GM23248 (cell line): ENCODE measurements at regions not wholly inside any gene's neighbourhood (a gene's known extent, or its start where the extent isn't known, plus 50 kb on each side); places are given as distances from the start of the nearest gene placed in this dataset.
"Not testable (repeated sequence)": the region's sequence is repeated elsewhere in the genome, so short reads cannot be mapped to it uniquely, and the experiment has no call there.

Experiments used
- DNase-seq: peaks from one replicate; pipeline ENCODE4 v3.0.0-alpha.2; 2015
- H2AFZ ChIP-seq: fragments of 200-600 bp; sonication (generic); 2 replicates; pipeline ENCODE4 v1.6.1; 2016; ENCODE audit warnings: antibody characterized with exemption
- H3F3A ChIP-seq: fragments of 200-600 bp; sonication (generic); 2 replicates; pipeline ENCODE4 v1.6.1; 2016; ENCODE audit warnings: mild to moderate bottlenecking, antibody characterized with exemption, mixed run types; ENCODE audit not compliant: insufficient read depth
- H3K27ac ChIP-seq: fragments of 200-600 bp; sonication (generic); 2 replicates; pipeline ENCODE4 v1.5.1; 2016; ENCODE audit warnings: mild to moderate bottlenecking
- H3K27me3 ChIP-seq: fragments of 200-600 bp; sonication (generic); replicated peaks from 2 replicates; pipeline ENCODE4 v1.6.1; 2016; ENCODE audit warnings: mild to moderate bottlenecking; ENCODE audit not compliant: insufficient read depth
- H3K36me3 ChIP-seq: fragments of 200-600 bp; sonication (generic); 2 replicates; pipeline ENCODE4 v1.6.1; 2016; ENCODE audit warnings: low read depth, mild to moderate bottlenecking
- H3K4me1 ChIP-seq: fragments of 200-600 bp; sonication (generic); 2 replicates; pipeline ENCODE4 v1.6.1; 2016; ENCODE audit warnings: mild to moderate bottlenecking; ENCODE audit not compliant: insufficient read depth
- H3K4me2 ChIP-seq: fragments of 200-600 bp; sonication (generic); one replicate; pipeline ENCODE4 v1.6.1; 2016; ENCODE audit warnings: mild to moderate bottlenecking; ENCODE audit not compliant: unreplicated experiment
- H3K4me3 ChIP-seq: fragments of 200-600 bp; sonication (generic); 2 replicates; pipeline ENCODE4 v1.5.1; 2016; ENCODE audit warnings: mild to moderate bottlenecking
- H3K79me2 ChIP-seq: fragments of 200-600 bp; sonication (generic); 2 replicates; pipeline ENCODE4 v1.6.1; 2016; ENCODE audit warnings: mild to moderate bottlenecking; ENCODE audit not compliant: insufficient read depth
- H3K9ac ChIP-seq: fragments of 200-600 bp; sonication (generic); 2 replicates; pipeline ENCODE4 v1.6.1; 2016; ENCODE audit warnings: mild to moderate bottlenecking
- H3K9me2 ChIP-seq: fragments of 200-600 bp; sonication (generic); 2 replicates; pipeline ENCODE4 v1.6.1; 2016; ENCODE audit warnings: mixed run types, mild to moderate bottlenecking, moderate library complexity; ENCODE audit not compliant: insufficient read depth
- H3K9me3 ChIP-seq: fragments of 200-600 bp; sonication (generic); one replicate; pipeline ENCODE4 v1.6.1; 2017; ENCODE audit warnings: low read depth
- H4K20me1 ChIP-seq: fragments of 200-600 bp; sonication (generic); 2 replicates; pipeline ENCODE4 v1.6.0; 2016; ENCODE audit not compliant: insufficient read depth
- WGBS, 2 experiments: methylation state at CpG; one replicate each; pipeline ENCODE4 v1.1.6; 2015 to 2017; ENCODE audit warnings: low lambda C conversion rate in 2 of 2, low coverage in 1 of 2; ENCODE audit errors: missing lambda C conversion rate in 2 of 2; 5-methylcytosine and 5-hydroxymethylcytosine counted together
- in situ Hi-C: fragments of 300-500 bp; cut with MboI; formaldehyde crosslinking; loops from 2 replicates; pipeline ENCODE4 v1.15.0; 2020

DNA sequence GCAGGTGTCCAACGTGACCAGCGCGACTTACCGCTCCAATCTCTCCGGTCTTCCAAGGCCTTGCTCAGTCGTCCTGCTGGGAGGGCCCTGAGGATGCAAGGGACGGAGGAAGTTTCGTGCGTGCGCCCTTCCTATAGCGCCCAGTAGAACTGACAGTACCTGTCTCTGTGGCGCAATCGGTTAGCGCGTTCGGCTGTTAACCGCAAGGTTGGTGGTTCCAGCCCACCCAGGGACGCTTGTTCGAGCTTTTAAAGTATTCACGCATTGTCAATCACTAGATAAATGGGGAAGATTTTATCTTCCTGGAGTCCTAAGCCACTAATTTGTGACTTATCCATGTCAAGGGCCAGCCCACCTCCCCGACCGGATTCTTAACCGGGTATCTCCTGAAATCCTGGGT is 141.1 kb upstream of the NOTCH2NLA start:
- H3K27me3 ChIP-seq, in situ Hi-C loops, H3K27ac ChIP-seq, H4K20me1 ChIP-seq, H3K4me1 ChIP-seq, H3K4me3 ChIP-seq, H3K36me3 ChIP-seq, H3K9ac ChIP-seq, H3K79me2 ChIP-seq, H3K9me3 ChIP-seq, H3F3A ChIP-seq, H3K9me2 ChIP-seq: not testable (repeated sequence)
- H2AFZ ChIP-seq: peak overlapping the region; percentile 69; the same call in 1 of the 2 replicates
- peak overlapping the region; percentile 28 for H3K4me2 ChIP-seq
- 26 to 30% methylated on average over 14 of the region's 23 CpGs for WGBS, 2 experiments
- DNase-seq: peak; percentile 51

DNA sequence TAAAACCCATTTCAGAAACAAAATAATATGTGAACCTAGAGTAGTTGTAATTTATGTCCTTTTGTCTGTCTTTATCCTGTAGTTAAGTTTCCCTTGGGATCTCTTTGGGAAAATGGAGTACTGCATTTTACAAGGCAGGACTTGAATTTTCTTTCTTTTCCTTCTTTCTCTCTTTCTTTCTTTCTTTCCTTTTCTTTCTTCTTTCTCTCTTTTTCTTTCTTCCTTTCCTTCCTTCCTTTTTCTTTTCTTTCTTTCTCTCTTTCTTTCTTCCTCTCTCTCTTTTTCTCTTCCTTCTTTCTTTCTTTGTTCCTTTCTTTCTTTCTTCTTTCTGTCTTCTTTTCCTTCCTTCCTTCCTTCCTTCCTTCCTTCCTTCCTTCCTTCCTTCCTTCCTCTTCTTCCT is 126.6 kb upstream of the NOTCH2NLA start:
- in situ Hi-C loops, H2AFZ ChIP-seq, H3K9me2 ChIP-seq, DNase-seq, H3K27me3 ChIP-seq, H3K36me3 ChIP-seq, H3K4me1 ChIP-seq, H3K4me2 ChIP-seq, H3K4me3 ChIP-seq, H3K9me3 ChIP-seq, H3K79me2 ChIP-seq, H4K20me1 ChIP-seq, H3F3A ChIP-seq, H3K9ac ChIP-seq, H3K27ac ChIP-seq: not testable (repeated sequence)

DNA sequence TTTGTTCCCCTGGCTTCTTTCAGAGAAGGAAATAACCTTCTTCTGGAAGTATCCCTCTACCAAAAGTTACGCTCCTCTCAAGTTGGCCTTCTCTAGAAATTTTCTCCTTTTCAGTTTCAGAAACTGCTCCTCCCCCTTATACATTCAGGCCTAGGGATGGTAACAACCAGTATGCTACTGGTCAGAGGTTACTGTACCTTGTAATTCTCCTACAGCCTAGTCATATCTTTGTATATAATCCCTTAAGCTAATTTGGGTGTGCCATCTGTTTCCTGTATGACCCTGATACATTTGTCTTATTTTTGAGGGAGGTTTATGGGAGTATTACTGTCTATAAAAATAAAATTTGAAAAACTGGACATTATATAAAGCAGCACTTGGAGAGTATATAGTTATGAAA is 98.0 kb upstream of the NOTCH2NLA start:
- no CpG with 5 or more reads among the region's 1 CpG for WGBS, 2 experiments
- H3K27ac ChIP-seq, H3K36me3 ChIP-seq, DNase-seq, H4K20me1 ChIP-seq, H2AFZ ChIP-seq, H3K9me3 ChIP-seq, H3K9me2 ChIP-seq, H3K4me3 ChIP-seq, H3K4me1 ChIP-seq, H3K27me3 ChIP-seq, H3K79me2 ChIP-seq, H3K4me2 ChIP-seq, in situ Hi-C loops, H3F3A ChIP-seq, H3K9ac ChIP-seq: not testable (repeated sequence)

DNA sequence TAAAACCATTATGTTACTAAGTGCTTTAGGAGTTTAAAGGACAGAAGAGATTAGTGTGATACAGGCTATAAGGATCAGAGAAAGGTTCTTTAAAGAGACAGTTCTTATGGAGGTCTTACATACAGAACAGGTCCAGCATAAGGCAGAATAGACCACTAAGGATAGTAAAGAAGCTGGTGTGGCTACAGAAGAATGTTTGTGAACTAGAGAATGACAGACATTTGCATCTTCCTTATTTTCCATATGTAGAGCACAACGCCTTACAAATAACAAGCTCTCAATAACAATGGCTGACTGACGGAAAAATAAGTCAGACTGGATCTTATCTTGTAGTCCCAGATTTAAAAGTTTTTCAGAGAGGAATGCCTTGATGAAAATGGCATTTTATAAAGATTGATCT is 95.6 kb upstream of the NOTCH2NLA start:
- H3K79me2 ChIP-seq, H3K9me3 ChIP-seq, in situ Hi-C loops, H4K20me1 ChIP-seq, H2AFZ ChIP-seq, DNase-seq, H3K4me1 ChIP-seq, H3K27me3 ChIP-seq, H3K36me3 ChIP-seq, H3K4me2 ChIP-seq, H3K4me3 ChIP-seq, H3K9ac ChIP-seq, H3K9me2 ChIP-seq, H3K27ac ChIP-seq, H3F3A ChIP-seq: not testable (repeated sequence)
- 92 to 95% methylated on average over 2 of the region's 2 CpGs for WGBS, 2 experiments

DNA sequence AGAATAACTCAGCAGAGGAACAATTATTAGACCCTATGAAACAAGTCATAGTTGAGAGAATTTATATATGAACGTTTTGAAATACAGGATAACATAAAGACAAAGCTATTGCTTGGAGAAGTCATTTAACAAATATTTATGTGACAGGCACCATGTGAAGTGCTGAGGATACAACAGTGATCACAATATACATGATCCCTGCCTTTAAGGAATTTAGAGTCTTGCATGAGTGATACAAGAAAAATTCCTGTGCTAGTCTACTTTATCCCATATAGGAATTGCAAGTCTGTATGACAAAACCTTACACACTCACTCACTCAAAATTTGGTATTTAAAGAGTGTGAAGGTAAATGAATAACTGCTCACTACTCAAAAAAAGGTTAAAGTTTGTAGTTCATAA is 94.5 kb upstream of the NOTCH2NLA start:
- H3F3A ChIP-seq, DNase-seq, H4K20me1 ChIP-seq, H3K9me3 ChIP-seq, H3K4me1 ChIP-seq, H3K36me3 ChIP-seq, in situ Hi-C loops, H3K27me3 ChIP-seq, H3K9me2 ChIP-seq, H3K4me3 ChIP-seq, H3K4me2 ChIP-seq, H2AFZ ChIP-seq, H3K79me2 ChIP-seq: not testable (repeated sequence)
- Histone ChIP-seq H3K9ac (peak overlapping the region; percentile 62), H3K27ac (peak overlapping the region; percentile 80)
- 0% methylated on average over 1 of the region's 1 CpG for WGBS, 2 experiments

DNA sequence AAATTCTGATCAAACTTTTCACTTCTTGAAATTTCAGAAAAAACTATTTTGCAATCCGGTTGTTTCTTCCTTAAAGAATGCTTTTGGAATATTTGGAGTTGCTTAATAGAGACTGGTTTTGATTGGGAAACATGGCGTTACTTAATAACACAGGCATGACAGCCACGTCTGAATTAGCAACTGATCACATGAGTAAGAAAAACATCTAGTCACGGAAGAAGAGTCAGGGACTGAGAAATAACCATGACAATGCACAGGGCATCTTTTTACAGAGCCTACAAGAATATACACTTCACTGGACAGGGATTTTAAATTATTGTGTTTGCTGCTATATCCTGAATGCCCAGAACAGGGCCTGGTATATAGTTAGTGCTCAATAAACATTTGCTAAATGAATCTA is 94.1 kb upstream of the NOTCH2NLA start:
- H3K9me3 ChIP-seq, H3K27me3 ChIP-seq, in situ Hi-C loops, H3K4me3 ChIP-seq, H3K9me2 ChIP-seq, H3K4me1 ChIP-seq, H3F3A ChIP-seq, H3K36me3 ChIP-seq, H3K79me2 ChIP-seq, DNase-seq, H3K4me2 ChIP-seq, H4K20me1 ChIP-seq, H2AFZ ChIP-seq: not testable (repeated sequence)
- peak overlapping the region; percentile 62 for H3K9ac ChIP-seq
- H3K27ac ChIP-seq: peak overlapping the region; percentile 80
- 0% methylated on average over 2 to 3 of the region's 4 CpGs for WGBS, 2 experiments

DNA sequence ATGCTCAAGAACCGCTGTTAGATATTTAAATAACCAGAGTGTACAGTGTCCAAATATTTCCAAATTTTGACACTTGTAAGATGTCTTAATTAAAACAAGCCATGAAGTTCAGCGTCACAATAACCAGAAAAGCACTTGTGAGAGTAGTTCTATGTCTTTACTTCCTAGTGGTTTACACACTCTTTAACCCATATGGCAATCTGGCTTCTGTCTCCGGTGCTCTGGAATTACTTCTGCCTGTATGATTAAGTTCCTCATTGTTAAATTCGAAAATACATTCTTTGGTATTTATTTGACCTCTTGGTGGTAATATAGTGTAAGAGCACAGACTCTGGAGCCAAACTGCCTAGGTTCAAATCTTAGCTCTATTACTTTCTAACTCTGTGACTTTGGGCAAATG is 89.9 kb upstream of the NOTCH2NLA start:
- H3F3A ChIP-seq, H3K9me3 ChIP-seq, H3K9ac ChIP-seq, DNase-seq, H3K9me2 ChIP-seq, H3K79me2 ChIP-seq, H4K20me1 ChIP-seq, H3K4me3 ChIP-seq, H3K4me1 ChIP-seq, in situ Hi-C loops, H2AFZ ChIP-seq, H3K36me3 ChIP-seq, H3K27ac ChIP-seq, H3K4me2 ChIP-seq, H3K27me3 ChIP-seq: not testable (repeated sequence)
- WGBS, 2 experiments: 50 to 66% methylated on average over 2 of the region's 4 CpGs

DNA sequence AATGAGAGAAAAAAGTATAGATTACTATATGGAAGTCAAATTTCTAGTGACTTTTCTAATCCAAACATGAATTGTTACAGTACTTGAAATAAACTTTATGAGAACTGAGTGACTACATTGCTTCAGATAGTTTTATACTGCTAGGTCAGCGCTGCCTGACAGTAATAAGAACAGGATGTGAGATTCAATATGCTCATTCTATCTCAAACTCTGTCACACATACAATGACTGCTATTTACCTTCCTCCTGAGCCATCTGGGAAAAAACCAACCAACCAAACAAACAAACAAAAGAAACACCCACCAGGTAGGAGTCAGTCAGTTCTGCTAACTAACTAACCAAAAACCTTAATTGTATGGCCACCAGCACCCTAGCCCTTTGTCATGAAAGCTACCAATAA is 89.0 kb upstream of the NOTCH2NLA start:
- H3K27ac ChIP-seq, H4K20me1 ChIP-seq, H3K4me2 ChIP-seq, H3K9me3 ChIP-seq, H3K27me3 ChIP-seq, H2AFZ ChIP-seq, in situ Hi-C loops, H3K9me2 ChIP-seq, DNase-seq, H3K36me3 ChIP-seq, H3F3A ChIP-seq, H3K79me2 ChIP-seq, H3K9ac ChIP-seq, H3K4me3 ChIP-seq, H3K4me1 ChIP-seq: not testable (repeated sequence)
- 100% methylated on average over 1 of the region's 1 CpG for WGBS, 2 experiments
